ENCODE measurements at regions not wholly inside any gene's neighbourhood (a gene's known extent, or its start where the extent isn't known, plus 50 kb on each side); places are given as distances from the start of the nearest gene placed in this dataset.

DNA sequence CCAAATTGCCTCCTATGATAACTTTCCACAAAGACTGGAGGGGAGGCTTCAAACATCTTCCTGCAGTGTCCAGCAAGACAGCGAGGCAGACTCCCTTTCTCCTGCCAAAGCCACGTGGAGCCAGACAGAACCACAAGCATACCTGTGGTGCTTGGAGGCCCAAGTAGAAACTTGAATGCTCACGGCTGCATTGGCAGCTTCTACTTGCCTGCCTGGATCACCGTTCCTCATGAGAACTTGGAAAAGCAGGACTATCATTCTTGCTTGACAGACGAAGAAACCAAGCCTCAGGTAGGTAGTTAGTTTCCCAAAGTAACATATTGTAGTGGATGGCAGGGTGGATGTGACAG is 216.3 kb upstream of the SFRP2 start:
- DNase-seq (ENCODE audit: missing footprints): no peak
- intact Hi-C loops (cut with DNase I): no loop called here
- no peak for ATAC-seq

DNA sequence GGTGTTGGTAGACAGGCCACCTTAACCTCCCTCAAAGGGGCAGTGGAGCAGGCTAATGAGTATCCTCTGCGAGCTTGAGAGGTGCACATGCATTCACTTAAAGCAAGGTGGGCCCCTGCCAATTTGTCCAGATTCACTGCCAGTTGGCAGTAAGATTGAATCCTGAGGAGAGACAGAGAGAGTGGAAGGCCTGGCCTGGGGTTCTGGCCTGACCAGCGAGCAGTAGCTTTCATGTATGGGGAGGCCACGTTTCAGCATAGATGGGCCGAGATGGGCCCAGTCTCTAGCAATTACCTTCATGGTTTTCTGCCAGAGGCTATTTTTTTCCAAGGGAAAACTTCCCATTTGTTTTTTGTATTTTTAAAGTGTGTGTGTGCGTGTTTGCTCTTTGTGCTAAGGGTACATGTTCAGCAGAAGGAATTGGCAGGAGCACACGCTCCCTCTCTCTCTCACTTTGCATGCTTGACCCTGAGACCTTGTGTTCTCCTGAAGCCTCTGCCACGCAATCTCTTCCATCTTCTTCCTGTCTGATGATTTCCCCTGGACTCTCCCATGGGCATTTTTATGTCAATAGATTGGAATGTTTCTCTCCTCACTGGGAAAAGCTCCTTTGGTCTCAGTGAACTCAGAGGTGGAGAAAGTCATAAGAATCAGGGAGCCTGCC is 215.8 kb upstream of the SFRP2 start:
- peak; percentile 31 for ATAC-seq
- DNase-seq (ENCODE audit: missing footprints): no peak
- intact Hi-C loops (cut with DNase I): no loop called here

DNA sequence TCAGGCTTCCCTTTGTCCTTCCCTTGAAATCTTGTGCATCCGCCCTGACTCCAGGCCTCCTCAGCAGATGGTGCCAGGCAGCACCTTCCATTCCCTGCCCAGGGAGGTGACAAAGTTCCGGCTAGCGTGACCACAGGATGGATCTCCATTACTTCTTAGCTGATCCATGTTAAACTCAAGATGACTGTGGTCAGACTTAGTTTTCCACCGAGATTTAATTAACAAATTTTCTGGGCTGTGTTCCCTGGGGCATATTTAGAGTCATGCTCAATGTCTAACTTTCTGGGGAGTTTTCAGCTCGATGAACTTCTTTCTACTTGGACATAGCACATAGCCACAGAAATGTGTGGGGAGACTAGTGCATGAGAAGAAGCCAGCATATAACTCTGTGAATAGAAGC is 215.1 kb upstream of the SFRP2 start:
- ATAC-seq (no peak), DNase-seq (ENCODE audit: missing footprints) (no peak)
- intact Hi-C loops (cut with DNase I): no loop called here

DNA sequence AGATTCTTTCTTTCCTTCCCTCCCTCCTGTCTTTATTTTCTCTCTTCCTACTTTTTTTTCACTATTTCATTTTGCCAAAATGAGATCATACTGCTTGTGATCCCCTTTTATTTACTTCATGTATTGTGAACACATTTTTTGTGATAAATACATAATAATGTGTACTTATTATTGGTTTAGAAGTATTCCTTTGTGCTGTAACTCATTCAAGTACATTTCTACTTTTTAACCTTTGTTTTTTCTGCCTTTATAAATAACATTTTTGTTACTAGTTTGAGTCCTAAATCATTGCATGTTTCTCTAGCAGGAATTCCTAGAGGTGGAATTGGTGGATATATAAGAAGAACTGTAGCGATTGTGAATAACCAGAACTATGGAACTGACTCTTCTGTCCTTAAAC is 214.5 kb upstream of the SFRP2 start:
- no peak for ATAC-seq
- no peak for DNase-seq (ENCODE audit: missing footprints)
- intact Hi-C loops (cut with DNase I): no loop called here

DNA sequence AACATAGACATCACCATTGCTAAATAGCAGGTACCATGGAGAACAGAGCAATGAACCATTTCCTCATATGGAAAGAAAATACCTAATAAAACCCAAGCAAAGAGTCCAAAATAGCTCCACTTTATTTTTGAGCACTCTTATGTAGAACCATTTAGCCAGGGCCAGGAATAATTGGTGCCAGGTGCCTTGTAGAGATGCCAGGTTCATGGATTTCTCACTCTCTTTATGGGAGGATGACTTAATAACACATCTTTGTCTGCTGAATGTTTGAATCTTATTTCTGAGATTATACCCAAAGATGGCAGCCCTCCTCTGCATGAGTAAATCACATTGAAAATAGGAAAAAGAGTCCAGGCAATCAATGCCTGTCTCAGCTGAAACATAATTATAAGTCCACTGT is 212.3 kb upstream of the SFRP2 start:
- ATAC-seq: no peak

DNA sequence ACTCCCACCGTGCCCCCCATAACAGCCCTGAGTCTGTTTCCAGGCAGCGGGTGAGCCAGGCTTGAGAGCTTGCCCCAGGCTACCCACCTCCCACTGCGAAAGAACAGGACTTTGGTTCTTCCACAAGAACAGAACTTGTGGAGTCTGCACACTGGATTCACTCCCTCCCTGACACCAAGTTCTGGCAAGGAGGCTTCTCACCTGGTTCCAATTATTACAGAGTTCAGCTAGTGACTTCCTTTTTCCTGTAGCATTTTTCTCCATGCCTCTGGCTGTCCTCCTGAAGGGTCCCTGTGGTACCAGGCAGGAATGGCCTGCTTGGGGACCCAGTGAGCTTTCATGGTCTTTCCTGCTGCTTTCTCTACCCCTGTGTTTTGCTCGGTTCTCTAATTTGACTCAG is 208.6 kb upstream of the SFRP2 start:
- no peak for DNase-seq (ENCODE audit: missing footprints)
- no peak for ATAC-seq
- intact Hi-C loops (cut with DNase I): no loop called here

More for the DNA sequence above, 212.3 kb upstream of the SFRP2 start:
- intact Hi-C loops (cut with DNase I): no loop called here
- DNase-seq (ENCODE audit: missing footprints): no peak

DNA sequence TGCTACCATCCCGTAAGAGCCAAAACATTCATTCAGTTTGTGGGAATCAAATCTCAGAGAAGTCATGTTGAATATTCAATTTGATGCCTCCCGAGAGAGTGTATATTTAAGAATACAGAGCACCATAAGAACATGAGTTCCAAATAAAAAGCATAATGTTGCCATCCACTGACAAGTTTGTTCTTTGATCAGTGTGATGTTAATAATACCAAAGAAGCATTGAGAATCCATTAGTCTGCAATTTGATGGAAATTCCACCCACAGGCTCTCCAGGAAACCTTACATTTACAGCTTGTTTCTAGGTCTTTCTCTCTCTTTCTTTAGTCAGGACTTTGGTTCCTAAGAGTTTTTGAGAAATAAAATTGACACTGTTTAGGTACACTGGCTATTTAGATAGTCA is 200.6 kb upstream of the SFRP2 start:
- ATAC-seq (no peak), DNase-seq (ENCODE audit: missing footprints) (no peak)
- intact Hi-C loops (cut with DNase I): no loop called here

DNA sequence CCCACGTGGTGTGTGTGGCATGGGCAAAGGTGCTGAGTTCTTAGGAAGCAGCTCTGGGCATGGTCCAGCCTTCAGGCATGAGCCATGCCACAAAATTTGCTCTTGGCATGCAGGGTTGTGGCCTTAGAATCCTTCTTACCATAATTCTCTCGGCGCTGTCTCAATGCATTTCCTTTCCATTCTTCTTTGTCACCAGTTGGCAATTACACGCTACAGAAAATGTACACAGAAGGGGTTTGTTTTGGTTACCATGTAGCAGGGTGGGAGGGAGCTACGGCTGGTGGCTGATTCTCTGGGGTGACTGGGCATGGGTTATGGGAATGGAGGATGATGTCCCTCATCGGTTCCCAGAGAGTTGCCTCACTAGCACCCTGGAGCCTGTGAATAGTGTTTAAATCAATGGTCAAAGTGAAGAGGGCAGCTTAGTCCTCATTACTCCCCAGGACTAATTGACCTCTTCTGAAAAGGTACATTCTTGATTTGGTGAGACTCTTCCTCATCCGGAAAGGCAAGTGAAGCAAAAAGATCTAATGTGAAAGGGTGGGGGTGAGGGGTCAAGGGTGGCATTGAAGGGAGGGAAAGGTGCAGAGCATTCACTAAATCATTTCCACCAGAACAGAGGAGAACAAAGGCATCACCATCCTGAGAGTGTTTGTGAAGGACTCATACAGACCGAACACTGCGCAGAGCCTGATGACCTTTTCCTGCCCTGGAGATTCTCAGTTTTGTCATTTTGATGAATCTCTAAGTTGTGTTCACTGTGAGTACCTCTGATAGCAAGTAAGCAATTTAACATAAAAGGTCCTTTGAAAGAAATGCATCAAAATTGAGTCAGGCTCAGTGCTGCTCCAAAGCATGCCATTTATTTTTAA is 199.8 kb upstream of the SFRP2 start:
- no peak for DNase-seq (ENCODE audit: missing footprints)
- intact Hi-C loops (cut with DNase I): no loop called here
- ATAC-seq: no peak

DNA sequence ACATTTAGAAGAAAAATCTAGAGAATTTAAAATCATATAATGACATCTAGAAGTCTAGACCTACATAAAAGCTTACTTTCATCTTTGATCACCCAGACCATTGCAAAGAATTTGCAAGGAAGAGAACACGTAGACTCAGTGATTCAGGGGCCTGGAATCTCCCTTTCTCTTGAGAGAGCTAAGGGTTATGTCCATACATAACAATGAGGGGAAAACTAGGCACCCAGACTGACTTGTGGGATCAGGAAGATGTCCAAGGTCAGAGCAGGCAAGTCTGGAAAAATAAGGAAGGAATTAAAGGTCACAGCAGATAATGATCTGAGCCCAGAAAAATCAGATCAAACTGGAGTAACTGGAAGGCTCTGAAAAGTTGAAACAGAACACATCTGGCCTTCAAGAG is 198.4 kb upstream of the SFRP2 start:
- no peak for DNase-seq (ENCODE audit: missing footprints)
- no peak for ATAC-seq
- intact Hi-C loops (cut with DNase I): no loop called here

DNA sequence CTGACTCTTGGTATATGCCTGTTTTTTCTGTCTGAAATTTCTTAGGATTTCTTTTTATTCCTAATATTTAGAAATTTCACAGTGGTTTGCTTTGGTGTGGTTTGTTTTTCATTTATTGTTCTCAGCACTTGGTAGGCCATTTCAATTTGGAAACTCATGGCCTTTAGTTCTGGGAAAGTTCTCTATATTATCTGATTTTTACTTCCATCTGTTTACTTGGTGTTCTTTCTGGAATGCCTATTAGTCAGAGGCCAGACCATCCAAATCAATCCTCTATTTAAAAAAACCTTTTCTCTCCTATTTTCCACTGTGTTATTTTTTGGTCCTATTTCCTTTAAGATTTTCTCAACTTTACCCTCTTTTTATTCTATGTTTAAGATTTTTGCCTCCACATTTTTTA is 188.1 kb upstream of the SFRP2 start:
- no peak for ATAC-seq
- intact Hi-C loops (cut with DNase I): no loop called here
- no peak for DNase-seq (ENCODE audit: missing footprints)

DNA sequence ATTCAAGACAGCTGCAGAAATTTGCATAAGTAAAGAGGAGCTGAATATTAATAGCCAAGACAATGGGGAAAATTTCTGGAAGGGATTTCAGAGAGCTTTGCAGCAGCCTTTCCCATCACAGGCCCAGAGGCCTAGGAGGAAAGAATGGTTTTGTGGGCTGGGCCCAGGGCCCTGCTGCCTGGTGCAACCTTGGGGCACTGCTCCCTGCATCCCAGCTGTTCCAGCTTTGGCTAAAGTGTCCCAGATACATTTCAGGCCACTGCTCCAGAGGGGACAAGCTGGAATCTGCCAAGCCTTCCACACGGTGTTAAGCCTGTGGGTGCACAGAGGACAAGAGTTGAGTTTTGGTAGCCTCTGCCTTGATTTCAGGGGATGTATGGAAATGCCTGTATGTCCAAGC is 185.6 kb upstream of the SFRP2 start:
- ATAC-seq: no peak
- intact Hi-C loops (cut with DNase I): no loop called here
- no peak for DNase-seq (ENCODE audit: missing footprints)

DNA sequence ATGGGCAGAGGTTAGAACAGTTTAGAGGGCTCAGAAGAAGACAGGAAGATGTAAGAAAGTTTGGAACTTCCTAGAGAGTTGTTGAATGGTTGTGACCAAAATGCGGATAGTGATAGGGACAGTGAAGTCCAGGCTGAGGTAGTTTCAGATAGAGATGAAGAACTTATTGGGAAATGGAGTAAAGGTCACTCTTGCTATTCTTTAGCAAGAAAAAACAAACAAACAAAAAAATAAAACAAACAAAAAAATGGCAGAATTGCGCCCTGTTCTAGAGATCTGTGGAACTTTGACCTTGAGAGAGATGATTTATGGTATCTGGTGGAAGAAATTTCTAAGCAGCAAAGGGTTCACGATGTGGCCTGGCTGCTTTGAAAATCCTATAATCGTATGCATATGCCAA is 185.1 kb upstream of the SFRP2 start:
- intact Hi-C loops (cut with DNase I): no loop called here
- no peak for ATAC-seq
- DNase-seq (ENCODE audit: missing footprints): no peak

DNA sequence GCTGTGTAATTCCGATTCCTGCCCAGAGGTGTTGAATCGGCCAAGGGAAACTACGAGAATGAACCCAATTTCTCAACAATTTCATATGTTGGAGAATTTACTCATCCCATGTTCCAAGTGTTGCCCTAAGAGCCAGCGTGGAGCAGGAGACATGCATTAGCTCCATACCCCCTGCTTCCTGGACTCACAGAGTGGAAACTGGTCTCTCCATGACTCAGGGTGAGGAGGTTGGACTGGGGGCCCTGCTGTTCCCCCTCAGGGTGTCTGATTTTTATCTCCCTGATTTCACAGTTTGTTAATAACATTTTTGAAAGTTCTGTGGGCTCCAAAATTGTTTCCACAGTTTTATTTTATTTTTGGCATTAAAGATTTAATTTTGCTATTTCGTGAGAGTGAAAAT is 183.0 kb upstream of the SFRP2 start:
- ATAC-seq (no peak), DNase-seq (ENCODE audit: missing footprints) (no peak)
- intact Hi-C loops (cut with DNase I): no loop called here

DNA sequence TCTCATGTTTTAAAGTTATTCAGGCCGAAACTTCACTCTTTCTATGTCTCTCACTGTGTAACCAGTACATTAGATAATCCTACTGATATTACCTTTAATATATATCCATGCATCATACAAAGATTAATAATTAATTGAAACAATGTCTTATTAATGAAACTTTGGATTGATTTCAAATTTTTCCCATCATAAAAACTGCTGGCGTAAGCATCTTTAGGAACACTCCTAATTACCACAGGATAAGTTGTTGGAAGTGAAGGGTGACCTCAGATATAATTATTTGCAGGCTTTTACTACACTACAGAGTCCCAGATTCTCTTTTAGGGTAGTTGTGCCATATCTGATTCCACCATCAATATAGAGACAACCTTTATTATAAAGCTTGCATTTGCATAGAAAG is 181.3 kb upstream of the SFRP2 start:
- no peak for ATAC-seq
- intact Hi-C loops (cut with DNase I): no loop called here
- DNase-seq (ENCODE audit: missing footprints): no peak

DNA sequence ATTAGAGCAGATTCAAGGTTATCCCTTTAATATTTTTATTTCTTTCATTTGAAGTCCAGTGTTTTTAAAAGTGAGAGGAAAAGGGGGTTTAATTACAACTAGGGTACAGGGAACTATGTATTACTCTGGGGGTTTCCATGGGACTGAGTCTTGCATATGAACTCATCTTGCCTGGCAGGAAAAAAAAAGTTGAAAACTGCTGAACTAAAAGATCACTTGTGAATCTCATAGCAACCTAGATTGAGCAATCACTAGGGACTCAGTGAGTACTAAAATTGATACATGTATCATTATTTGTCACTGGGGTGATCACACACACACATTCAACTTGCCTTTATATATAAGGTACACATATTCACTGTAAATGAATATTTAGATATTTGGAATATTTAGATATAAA is 180.7 kb upstream of the SFRP2 start:
- ATAC-seq (no peak), DNase-seq (ENCODE audit: missing footprints) (no peak)
- intact Hi-C loops (cut with DNase I): no loop called here

DNA sequence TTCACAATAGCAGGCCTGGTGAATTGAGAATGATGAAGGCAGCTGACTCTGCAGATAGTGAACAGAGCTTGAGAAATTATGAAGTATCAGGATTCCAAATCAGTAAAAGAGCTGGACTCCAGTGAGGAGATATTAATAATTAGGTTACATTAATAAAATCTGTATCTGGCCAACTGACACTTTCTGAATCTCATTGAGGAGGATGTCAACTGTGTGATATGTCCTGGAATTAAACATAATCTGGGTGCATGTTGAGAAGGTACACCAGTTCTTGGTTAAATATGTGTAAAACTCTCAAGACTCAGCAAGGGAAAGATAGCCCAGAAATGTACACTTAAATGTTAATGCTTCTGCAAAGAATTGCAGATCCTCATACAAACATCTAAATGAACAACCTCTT is 177.8 kb upstream of the SFRP2 start:
- intact Hi-C loops (cut with DNase I): no loop called here
- ATAC-seq (no peak), DNase-seq (ENCODE audit: missing footprints) (no peak)

DNA sequence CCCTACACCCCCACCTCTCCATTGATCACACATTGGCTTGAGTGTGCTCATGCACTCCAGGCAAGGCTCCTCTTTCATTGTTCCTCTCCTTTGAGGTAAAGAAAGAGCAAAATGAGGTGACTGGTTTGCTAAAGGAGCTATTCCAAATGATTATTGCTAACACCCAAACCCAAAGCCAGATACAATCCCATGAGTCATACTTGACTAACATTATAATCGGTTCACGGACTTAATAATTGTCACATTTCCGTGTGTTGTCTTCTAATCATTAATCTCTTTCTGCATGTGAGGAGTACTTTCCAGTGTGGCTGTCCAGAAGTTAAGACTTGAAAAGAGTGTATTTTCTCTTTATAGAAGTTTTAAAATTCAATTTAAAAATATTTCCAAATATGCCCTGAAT is 174.3 kb upstream of the SFRP2 start:
- ATAC-seq: no peak
- DNase-seq (ENCODE audit: missing footprints): no peak
- intact Hi-C loops (cut with DNase I): no loop called here

DNA sequence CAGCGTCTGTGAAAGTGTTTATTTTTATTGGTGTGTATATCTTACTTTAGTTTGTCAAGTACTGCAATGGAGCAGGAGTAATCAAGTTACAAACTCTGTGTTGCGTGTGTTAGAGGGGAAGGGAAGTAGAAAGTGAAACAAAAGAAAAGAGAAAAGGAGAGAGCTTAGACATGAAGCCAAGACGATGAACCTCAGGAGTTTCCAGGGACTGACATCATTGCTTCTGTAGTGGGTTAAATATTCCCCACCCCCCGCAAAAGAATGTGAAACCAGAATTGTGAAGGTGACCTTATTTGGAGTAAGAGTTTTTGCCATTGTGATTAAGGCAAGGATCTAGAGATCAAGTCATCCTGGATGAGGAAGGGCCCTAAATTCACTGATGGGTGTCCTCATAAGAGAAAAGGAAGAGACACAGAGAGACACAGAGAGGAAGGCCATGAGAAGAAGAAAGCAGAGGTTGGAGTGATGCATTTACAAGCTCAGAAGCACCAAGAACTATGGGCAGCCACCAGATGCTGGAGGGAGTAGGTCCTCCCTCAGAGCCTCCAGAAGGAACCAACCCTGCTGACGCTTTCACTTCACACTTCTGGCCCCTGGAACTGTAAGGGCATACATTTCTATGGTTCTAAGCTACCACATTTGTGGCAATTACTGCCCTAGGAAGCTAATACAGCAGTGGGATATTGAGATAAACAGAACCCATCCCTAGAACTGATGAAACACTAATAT is 173.6 kb upstream of the SFRP2 start:
- ATAC-seq: no peak
- no peak for DNase-seq (ENCODE audit: missing footprints)

DNA sequence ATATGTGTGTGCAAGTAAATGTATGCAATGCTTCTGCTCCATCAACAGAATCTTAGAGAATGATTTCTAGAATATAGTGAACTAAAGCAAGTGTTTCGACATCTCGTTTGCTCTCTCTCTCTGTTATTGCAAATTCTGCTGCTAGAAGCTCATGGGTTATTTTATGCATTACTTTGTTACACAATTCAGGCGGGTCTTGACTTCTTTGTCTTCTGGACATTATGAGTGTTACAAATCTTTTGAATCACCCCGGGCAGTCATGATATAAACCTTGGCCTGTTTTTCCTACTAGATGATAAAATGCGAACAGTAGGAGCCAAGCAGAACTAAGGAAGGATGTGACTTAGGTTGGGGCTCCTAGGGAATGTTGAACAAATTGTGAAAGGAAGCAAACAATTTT is 166.4 kb upstream of the SFRP2 start:
- DNase-seq (ENCODE audit: missing footprints) (no peak), ATAC-seq (no peak)
- intact Hi-C loops (cut with DNase I): no loop called here

More for the DNA sequence above, 173.6 kb upstream of the SFRP2 start:
- intact Hi-C loops (cut with DNase I): no loop called here

DNA sequence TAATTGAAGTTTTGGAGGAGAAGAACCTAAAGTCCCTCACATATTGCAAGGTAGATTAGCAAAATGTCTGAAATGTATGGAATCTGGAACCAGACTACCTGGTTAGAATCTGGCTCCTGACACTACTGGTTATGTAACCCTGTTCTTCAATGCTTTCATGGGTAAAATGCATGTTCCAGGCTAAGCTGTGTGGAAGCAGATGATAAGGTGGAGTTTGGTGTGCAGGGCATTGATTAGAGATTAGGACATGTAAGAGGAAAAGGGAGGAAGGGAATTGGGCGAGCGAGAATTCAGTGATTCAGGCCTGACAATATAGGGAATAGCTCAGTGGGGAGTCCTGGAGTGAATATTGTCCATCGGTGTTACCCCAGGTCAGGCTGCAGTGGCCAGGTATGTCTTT is 165.8 kb upstream of the SFRP2 start:
- no peak for DNase-seq (ENCODE audit: missing footprints)
- intact Hi-C loops (cut with DNase I): no loop called here

More for the DNA sequence above, 165.8 kb upstream of the SFRP2 start:
- no peak for ATAC-seq
